HG02763 (cell line): ENCODE measurements at regions not wholly inside any gene's neighbourhood (a gene's known extent, or its start where the extent isn't known, plus 50 kb on each side); places are given as distances from the start of the nearest gene placed in this dataset.
"Not testable (repeated sequence)": the region's sequence is repeated elsewhere in the genome, so short reads cannot be mapped to it uniquely, and the experiment has no call there.

Experiments
- ATAC-seq: cut with Tn5 transposase; IDR thresholded peaks from one replicate; pipeline ENCODE4 v1.9.1; 2021; ENCODE audit warnings: mild to moderate bottlenecking, moderate library complexity; ENCODE audit not compliant: unreplicated experiment

- no peak for ATAC-seq
Observed at GRCh38 chr6:11891547-11891946, 112.9 kb upstream of the ADTRP start.

GRCh38 chr6:11890849-11891248 lies 112.2 kb upstream of the ADTRP start:
- ATAC-seq, result no peak

- no peak for ATAC-seq
Observed at GRCh38 chr6:11890209-11890608, 111.6 kb upstream of the ADTRP start.

GRCh38 chr6:11889572-11889971 lies 111.0 kb upstream of the ADTRP start:
- no peak for ATAC-seq

- ATAC-seq, result no peak
Observed at GRCh38 chr6:11888727-11889126, 110.1 kb upstream of the ADTRP start.

GRCh38 chr6:11885159-11885558 lies 106.6 kb upstream of the ADTRP start:
- no peak for ATAC-seq

GRCh38 chr6:11883471-11883870 lies 104.9 kb upstream of the ADTRP start:
- not testable (repeated sequence) for ATAC-seq

- not testable (repeated sequence) for ATAC-seq
Observed at GRCh38 chr6:11880156-11880555, 101.6 kb upstream of the ADTRP start.

GRCh38 chr6:11878735-11879134 lies 100.1 kb upstream of the ADTRP start:
- ATAC-seq, result no peak

GRCh38 chr6:11878029-11878428 lies 99.4 kb upstream of the ADTRP start:
- no peak for ATAC-seq

GRCh38 chr6:11876934-11877433 lies 98.4 kb upstream of the ADTRP start:
- ATAC-seq, result peak; percentile 59

- no peak for ATAC-seq
Observed at GRCh38 chr6:11875325-11876109, 96.9 kb upstream of the ADTRP start.

GRCh38 chr6:11869672-11870340 lies 91.2 kb upstream of the ADTRP start:
- ATAC-seq, result no peak

- ATAC-seq, result no peak
Observed at GRCh38 chr6:11868392-11868791, 89.8 kb upstream of the ADTRP start.

- no peak for ATAC-seq
Observed at GRCh38 chr6:11865680-11866300, 87.2 kb upstream of the ADTRP start.

- ATAC-seq, result no peak
Observed at GRCh38 chr6:11858439-11858838, 79.8 kb upstream of the ADTRP start.

GRCh38 chr6:11855743-11856142 lies 77.1 kb upstream of the ADTRP start:
- ATAC-seq, result no peak

GRCh38 chr6:11854408-11855165 lies 76.0 kb upstream of the ADTRP start:
- ATAC-seq, result no peak

- no peak for ATAC-seq
Observed at GRCh38 chr6:11853678-11854407, 75.2 kb upstream of the ADTRP start.

- no peak for ATAC-seq
Observed at GRCh38 chr6:11852061-11852651, 73.6 kb upstream of the ADTRP start.
